Caco-2 (cell line): ENCODE measurements at regions not wholly inside any gene's neighbourhood (a gene's known extent, or its start where the extent isn't known, plus 50 kb on each side); places are given as distances from the start of the nearest gene placed in this dataset.

Experiments used
- BruUV-seq: library from RNA; stranded (reverse); fragments of 400-500 nt; replicated peaks from 2 replicates; lab custom pipeline; 2021; lab: Mats Ljungman, UMichigan
- CTCF ChIA-PET: fragments of 300-600 bp; sonication (Branson Sonifier 250); formaldehyde crosslinking; loops from one replicate; lab custom pipeline; 2022; ENCODE audit warnings: antibody characterized with exemption; lab: Charles Lee
- POLR2A ChIA-PET: fragments of 300-600 bp; sonication (Branson Sonifier 250); formaldehyde crosslinking; loops from one replicate; lab custom pipeline; 2022; ENCODE audit warnings: antibody characterized with exemption; lab: Charles Lee
- DNase-seq, 2 experiments: peaks; one replicate each; pipeline versions ENCODE4 v3.0.0 to v3.0.0-alpha.2; 2020 to 2022
- H3K27me3 ChIP-seq: replicated peaks from 2 replicates; pipeline ENCODE4 v1.6.0; 2011; ENCODE audit warnings: low read length; ENCODE audit not compliant: control insufficient read depth, insufficient read depth
- H3K36me3 ChIP-seq: 2 replicates; pipeline ENCODE4 v1.5.1; 2011; ENCODE audit warnings: low read length; ENCODE audit not compliant: control insufficient read depth, insufficient read depth
- H3K4me1 ChIP-seq: fragments of 250-450 bp; sonication (Bioruptor Pico); 2 replicates; pipeline ENCODE4 v1.5.1; 2020; ENCODE audit warnings: mild to moderate bottlenecking
- H3K4me3 ChIP-seq: 2 replicates; pipeline ENCODE4 v1.5.1; 2011; ENCODE audit warnings: low read depth, mild to moderate bottlenecking, control low read depth, low read length
- H3K9me3 ChIP-seq: fragments of 250-450 bp; sonication (Bioruptor Pico); 2 replicates; pipeline ENCODE4 v1.5.1; 2020; ENCODE audit warnings: mild to moderate bottlenecking, moderate library complexity
- H3K27ac Mint-ChIP-seq: one replicate; pipeline ENCODE4 v1.8.0; 2022; ENCODE audit warnings: mixed read lengths; ENCODE audit not compliant: unreplicated experiment
- H3K27me3 Mint-ChIP-seq: one replicate; pipeline ENCODE4 v1.8.0; 2022; ENCODE audit warnings: mixed read lengths; ENCODE audit not compliant: insufficient read depth, unreplicated experiment
- H3K36me3 Mint-ChIP-seq: one replicate; pipeline ENCODE4 v1.8.0; 2022; ENCODE audit warnings: mild to moderate bottlenecking, mixed read lengths; ENCODE audit not compliant: insufficient read depth, unreplicated experiment
- H3K4me1 Mint-ChIP-seq: one replicate; pipeline ENCODE4 v1.8.0; 2022; ENCODE audit warnings: low read depth, mixed read lengths; ENCODE audit not compliant: unreplicated experiment
- H3K4me3 Mint-ChIP-seq: one replicate; pipeline ENCODE4 v1.8.0; 2022; ENCODE audit warnings: mild to moderate bottlenecking, moderate library complexity, mixed read lengths; ENCODE audit not compliant: unreplicated experiment
- H3K9me3 Mint-ChIP-seq: one replicate; pipeline ENCODE4 v1.8.0; 2022; ENCODE audit warnings: mixed read lengths; ENCODE audit not compliant: unreplicated experiment
- intact Hi-C: fragments of 100-400 bp; cut with micrococcal nuclease; formaldehyde crosslinking; loops from one replicate; pipeline ENCODE4 v1.10.0; 2022; ENCODE audit not compliant: unreplicated experiment
- TF ChIP-seq, protein P1 (sequence below), 2 experiments: fragments of 200-600 bp in 1 of 2; IDR thresholded peaks; 1 replicate in 1 of 2; 2 replicates in 1 of 2; pipeline versions ENCODE4 v1.5.1 to v1.8.0; 2011 to 2022; ENCODE audit warnings: antibody characterized with exemption in 1 of 2, control low read depth in 1 of 2, inconsistent platforms in 1 of 2, low read depth in 1 of 2, low read length in 1 of 2, mild to moderate bottlenecking in 1 of 2, moderate library complexity in 1 of 2; ENCODE audit not compliant: insufficient read depth in 1 of 2, severe bottlenecking in 1 of 2, unreplicated experiment in 1 of 2

DNA sequence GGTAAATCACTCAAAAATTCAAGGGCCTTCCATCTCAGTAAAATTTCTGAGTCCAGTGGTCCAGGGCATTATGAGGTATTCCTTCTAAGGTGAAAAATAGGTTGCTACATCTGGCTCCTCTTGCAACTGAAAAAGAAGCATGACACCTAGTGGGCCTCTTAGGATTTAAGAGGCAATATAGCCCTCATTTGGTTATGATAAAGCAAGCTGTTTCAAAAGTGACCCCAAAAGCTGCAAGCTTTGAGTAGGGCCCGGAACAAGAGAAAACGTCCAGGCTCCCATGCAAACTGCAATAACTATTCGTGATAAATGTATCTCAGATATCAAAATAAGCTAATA, 1910.2 kb upstream of the PRR20A start:
- H3K27ac Mint-ChIP-seq: no peak overlapping the region
- H3K9me3 ChIP-seq: no peaks in the 10 kb centered on the region
- H3K36me3 Mint-ChIP-seq: no peaks in the 10 kb centered on the region
- intact Hi-C loops: loop anchor here (1.0 kb wide), 2 partner anchors 31 to 143 kb away; no protein-coding TSS in a partner anchor
- no peaks in the 10 kb centered on the region for H3K9me3 Mint-ChIP-seq
- H3K27me3 ChIP-seq: no peaks in the 10 kb centered on the region
- H3K4me3 ChIP-seq: no peak overlapping the region
- DNase-seq: no peak
- H3K36me3 ChIP-seq: no peaks in the 10 kb centered on the region
- ChIA-PET CTCF (interaction anchor here (0.7 kb wide), 1 partner anchor 32 kb away, joined by 3 read pairs; no protein-coding TSS in a partner anchor), POLR2A (no interaction called here)
- no peaks in the 10 kb centered on the region for H3K4me1 ChIP-seq
- TF ChIP-seq, protein P1, sequence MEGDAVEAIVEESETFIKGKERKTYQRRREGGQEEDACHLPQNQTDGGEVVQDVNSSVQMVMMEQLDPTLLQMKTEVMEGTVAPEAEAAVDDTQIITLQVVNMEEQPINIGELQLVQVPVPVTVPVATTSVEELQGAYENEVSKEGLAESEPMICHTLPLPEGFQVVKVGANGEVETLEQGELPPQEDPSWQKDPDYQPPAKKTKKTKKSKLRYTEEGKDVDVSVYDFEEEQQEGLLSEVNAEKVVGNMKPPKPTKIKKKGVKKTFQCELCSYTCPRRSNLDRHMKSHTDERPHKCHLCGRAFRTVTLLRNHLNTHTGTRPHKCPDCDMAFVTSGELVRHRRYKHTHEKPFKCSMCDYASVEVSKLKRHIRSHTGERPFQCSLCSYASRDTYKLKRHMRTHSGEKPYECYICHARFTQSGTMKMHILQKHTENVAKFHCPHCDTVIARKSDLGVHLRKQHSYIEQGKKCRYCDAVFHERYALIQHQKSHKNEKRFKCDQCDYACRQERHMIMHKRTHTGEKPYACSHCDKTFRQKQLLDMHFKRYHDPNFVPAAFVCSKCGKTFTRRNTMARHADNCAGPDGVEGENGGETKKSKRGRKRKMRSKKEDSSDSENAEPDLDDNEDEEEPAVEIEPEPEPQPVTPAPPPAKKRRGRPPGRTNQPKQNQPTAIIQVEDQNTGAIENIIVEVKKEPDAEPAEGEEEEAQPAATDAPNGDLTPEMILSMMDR (IDR thresholded peaks at IDR 0.05; ENCODE audit: insufficient read depth in 1 of 2, low read depth in 1 of 2, low read length in 1 of 2, severe bottlenecking in 1 of 2, unreplicated experiment in 1 of 2): peak in 1 of 2 experiments; percentile 27
- H3K4me3 Mint-ChIP-seq: no peak overlapping the region
- H3K4me1 Mint-ChIP-seq: no peaks in the 10 kb centered on the region
- H3K27me3 Mint-ChIP-seq: no peaks in the 10 kb centered on the region
- BruUV-seq: no TSS peak

- Mint-ChIP-seq H3K4me1 (no peaks in the 10 kb centered on the region), H3K4me3 (no peak overlapping the region), H3K27ac (no peak overlapping the region), H3K9me3 (no peaks in the 10 kb centered on the region), H3K27me3 (no peaks in the 10 kb centered on the region), H3K36me3 (no peaks in the 10 kb centered on the region)
- TF ChIP-seq, protein P1 (IDR thresholded peaks at IDR 0.05; ENCODE audit: insufficient read depth in 1 of 2, low read depth in 1 of 2, low read length in 1 of 2, severe bottlenecking in 1 of 2, unreplicated experiment in 1 of 2): no peak
- no peak for DNase-seq
- no peaks in the 10 kb centered on the region for H3K27me3 ChIP-seq
- no peaks in the 10 kb centered on the region for H3K9me3 ChIP-seq
- H3K4me1 ChIP-seq: no peaks in the 10 kb centered on the region
- ChIA-PET CTCF (no interaction called here), POLR2A (no interaction called here)
- BruUV-seq: no TSS peak
- no peaks in the 10 kb centered on the region for H3K36me3 ChIP-seq
- intact Hi-C loops: no loop called here
- H3K4me3 ChIP-seq: no peak overlapping the region
Observed at GRCh38 chr13:55234311-55234710, 1906.4 kb upstream of the PRR20A start.

- CTCF ChIA-PET: interaction anchor here (0.6 to 1.4 kb wide), 4 partner anchors 46 to 1463 kb away, joined by 3 to 8 read pairs (median 4); no protein-coding TSS in a partner anchor
- H3K27ac Mint-ChIP-seq: no peak overlapping the region
Observed at GRCh38 chr13:55245005-55245644, 1895.6 kb upstream of the PRR20A start.

More at GRCh38 chr13:55245005-55245644, 1895.6 kb upstream of the PRR20A start:
- no peak overlapping the region for H3K4me3 Mint-ChIP-seq
- H3K27me3 Mint-ChIP-seq: peaks cover 10% of the 10 kb centered on the region
- BruUV-seq: no TSS peak
- no peaks in the 10 kb centered on the region for H3K9me3 Mint-ChIP-seq
- TF ChIP-seq, protein P1 (IDR thresholded peaks at IDR 0.05; ENCODE audit: insufficient read depth in 1 of 2, low read depth in 1 of 2, low read length in 1 of 2, severe bottlenecking in 1 of 2, unreplicated experiment in 1 of 2): peak; percentile 61 to 71
- no peaks in the 10 kb centered on the region for H3K4me1 Mint-ChIP-seq
- Histone ChIP-seq H3K4me3 (no peak overlapping the region), H3K36me3 (no peaks in the 10 kb centered on the region), H3K9me3 (no peaks in the 10 kb centered on the region), H3K4me1 (no peaks in the 10 kb centered on the region), H3K27me3 (no peaks in the 10 kb centered on the region)
- intact Hi-C loops: loop anchor here (1.0 to 10.0 kb wide), 4 partner anchors 46 to 1990 kb away; no protein-coding TSS in a partner anchor
- DNase-seq: peak in 1 of 2 experiments; percentile 52
- no peaks in the 10 kb centered on the region for H3K36me3 Mint-ChIP-seq
- POLR2A ChIA-PET: no interaction called here
